Effector CD4-positive, alpha-beta T cell (primary cell): ENCODE measurements at regions not wholly inside any gene's neighbourhood (a gene's known extent, or its start where the extent isn't known, plus 50 kb on each side); places are given as distances from the start of the nearest gene placed in this dataset.

ENCODE experiments used
- DNase-seq: peaks from one replicate; pipeline ENCODE4 v3.0.0-alpha.2; 2020

DNA sequence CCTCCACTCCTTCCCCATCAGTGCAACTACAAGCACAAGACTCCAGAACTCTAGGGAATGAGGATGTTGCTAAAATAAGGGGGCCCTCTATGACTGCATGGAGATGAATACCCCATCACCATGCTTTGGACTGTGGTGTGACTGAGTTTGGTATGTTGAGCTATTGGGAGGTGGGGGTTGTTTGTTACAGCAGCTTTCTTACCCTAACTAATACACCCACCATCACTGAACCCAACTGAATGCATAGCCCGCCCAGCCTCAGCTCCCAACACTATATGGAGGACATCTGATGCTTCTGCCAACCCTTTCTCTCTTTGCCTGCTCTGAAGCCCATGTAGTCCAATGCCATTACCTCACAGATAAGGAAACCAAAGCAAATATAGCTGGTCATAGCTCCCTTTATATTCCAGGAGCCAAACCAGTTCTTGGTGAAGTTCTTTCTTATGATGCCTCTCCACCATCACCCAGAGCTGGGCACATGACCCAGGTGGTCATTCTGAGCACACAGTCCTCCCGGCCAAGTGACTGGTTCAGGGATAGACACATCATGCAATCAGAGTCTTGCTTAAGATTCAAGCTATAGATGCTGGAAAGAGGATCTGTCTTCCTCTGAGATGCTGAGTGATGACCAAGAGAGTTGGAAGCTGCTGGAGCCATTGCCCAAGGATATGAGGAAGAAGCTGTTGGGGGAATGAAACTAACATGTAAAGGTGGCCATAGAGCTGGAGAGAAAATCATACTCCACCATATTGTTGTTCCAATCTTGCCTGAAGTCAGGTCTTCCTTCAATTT, 155.6 kb upstream of the HAAO start:
- DNase-seq, result no peak

DNA sequence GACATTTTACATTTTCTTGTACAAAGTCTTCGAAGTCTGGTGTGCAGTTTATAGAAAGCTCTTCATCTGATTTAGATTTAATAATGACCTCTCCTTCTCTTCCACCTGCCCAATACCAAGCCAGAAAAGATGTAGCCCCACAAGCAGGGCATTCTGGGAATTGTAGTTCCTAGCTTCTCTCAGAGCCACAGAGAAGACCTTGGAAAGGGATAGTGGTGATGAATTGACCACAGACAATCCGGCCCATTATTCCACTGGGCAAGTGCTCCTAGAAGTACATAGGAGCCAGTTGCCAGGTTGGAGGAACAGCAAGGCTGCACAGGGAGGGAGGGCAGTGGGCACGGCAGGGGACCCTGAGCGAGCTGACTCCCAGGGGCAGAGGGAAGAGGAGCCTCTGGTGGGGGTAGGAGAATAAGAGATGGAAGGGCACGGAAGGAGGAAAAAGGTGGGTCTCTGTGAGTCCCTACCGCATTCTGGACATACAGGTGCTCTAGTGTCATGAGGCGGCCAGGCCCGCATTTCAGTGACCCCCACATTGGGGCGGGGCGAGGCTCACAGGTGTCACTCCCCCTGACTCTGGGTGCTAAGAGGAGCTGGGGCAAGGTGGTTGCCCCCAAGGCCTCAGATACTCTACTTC, 152.5 kb upstream of the HAAO start:
- DNase-seq, result no peak

DNA sequence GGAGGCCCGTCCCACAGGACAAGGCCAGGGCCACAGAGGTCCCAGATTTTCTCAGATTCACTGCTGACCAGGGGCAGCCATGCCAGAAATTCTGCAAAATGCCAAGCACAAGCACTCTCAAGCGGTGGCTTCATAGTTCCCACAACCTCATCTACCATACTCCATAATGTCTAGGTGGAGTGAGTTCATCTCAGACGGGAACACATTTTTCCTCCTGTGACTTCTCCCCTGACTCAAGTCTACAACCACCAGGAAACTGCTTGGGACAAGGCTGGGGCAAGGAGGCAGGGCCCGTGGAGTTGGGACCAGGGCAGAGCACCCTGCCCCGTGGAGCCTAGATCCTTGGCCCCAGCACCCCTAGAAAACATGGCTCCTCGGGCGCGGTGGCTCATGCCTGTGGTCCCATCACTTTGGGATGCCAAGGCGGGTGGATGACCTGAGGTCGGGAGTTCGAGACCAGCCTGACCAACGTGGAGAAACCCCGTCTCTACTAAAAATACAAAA, 150.7 kb upstream of the HAAO start:
- no peak for DNase-seq

GRCh38 chr2:42942214-42942989, 150.0 kb upstream of the HAAO start:
- DNase-seq, result no peak

DNA sequence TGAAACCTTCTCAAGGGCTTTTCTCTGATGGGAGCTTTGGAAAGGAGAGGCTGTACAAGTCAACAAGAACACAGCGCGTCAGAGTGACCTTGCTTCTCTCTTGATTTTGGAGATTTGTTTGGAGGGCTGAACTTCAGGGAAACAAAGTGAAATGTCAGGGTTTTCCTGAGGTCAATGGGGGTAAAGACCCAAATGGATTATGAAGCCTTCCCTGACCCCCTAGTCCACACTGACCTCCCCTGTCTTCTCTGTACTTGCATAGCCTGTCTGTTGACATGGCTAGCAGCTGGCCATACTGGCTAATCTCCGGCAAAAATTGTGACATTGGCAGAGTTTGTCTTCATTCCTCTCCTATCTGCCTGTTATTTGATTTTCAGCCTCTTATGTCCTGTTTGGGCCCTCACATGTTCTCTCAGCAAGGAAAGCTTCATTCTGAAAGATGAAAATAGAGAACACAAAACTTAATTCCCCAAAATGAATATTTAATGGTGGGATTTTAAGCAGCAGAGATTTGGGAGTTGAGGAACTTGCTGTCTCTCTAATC, 149.3 kb upstream of the HAAO start:
- no peak for DNase-seq

- no peak for DNase-seq
These were observed 147.2 kb upstream of the HAAO start for GRCh38 chr2:42939411-42940206.

DNA sequence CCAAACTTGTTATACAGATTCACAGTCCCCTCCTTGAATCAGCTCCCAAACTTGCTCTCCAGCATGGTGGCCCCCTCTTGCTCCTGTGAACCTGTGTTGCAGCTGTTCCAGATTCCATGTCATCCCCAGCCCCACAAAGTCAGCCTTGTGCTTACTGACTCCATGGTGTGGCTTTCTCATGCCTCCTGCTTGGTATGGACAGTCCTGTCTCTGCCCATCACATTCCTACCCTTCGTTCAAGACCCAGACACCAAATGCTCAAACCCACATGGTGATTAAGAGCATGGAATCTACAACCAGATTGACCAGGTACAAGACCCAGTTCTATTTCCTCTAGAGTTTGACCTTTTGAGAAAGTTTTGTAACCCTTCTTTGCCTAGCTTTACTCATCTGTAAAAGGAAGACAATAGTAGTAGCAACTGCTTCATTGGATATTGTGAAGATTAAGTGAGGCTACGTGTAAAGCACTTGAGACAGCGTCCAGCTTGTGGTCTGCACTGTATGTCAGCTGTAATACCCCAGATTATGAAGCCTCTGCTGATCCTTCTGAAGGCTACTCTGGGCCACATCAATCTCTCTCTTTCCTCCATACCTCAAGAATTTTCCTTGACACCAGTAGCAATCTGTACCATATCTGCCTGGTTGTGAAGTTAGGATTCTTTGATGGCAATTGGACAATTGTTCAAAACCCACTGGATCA, 146.4 kb upstream of the HAAO start:
- DNase-seq, result no peak

- no peak for DNase-seq
These were observed 144.9 kb upstream of the HAAO start for GRCh38 chr2:42937171-42937875.

DNA sequence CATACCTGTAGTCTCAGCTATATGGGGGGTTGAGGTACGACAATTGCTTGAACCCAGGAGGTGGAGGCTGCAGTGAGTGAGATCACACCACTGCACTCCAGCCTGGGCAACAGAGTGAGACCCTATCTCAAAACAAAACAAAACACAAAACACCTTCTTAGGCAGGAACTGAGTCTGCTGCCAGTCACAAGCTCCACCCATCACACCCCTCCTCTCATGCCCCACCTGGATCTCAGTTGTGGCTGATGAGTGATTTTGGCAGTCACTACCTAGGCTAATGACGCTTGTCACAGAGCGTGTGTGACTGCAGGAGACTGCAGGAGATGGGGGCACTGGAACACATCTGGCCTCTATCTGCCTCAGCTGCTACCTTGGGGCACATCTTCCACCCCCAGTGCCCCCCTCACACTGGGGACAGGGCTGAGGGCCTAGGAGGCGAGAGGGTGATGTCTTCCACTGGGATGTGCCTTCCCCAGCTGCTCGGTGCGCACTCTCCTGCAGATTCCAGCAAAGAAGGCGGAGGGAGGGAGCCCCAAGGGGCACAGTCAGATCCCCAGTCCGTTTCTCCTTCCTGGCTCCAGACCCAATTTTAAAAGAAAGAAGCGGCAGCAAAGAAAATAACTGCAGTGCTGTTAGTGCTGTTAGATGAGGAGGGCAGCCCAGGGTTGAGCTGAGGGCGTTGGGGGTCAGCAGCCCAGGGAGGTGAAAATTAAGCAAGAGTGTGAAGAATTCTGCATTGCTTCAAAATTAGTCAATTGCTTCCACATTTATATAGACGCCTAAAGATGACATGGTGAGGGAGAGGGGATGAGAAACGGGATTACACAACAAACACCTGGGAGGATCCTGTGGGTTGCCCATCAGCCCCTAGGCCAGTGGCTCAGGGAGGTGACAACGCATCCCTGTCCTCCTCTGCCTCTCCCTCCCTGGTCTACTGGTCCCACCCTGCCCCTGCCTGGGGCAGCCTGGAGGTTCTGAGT, 143.6 kb upstream of the HAAO start:
- DNase-seq, result no peak

DNA sequence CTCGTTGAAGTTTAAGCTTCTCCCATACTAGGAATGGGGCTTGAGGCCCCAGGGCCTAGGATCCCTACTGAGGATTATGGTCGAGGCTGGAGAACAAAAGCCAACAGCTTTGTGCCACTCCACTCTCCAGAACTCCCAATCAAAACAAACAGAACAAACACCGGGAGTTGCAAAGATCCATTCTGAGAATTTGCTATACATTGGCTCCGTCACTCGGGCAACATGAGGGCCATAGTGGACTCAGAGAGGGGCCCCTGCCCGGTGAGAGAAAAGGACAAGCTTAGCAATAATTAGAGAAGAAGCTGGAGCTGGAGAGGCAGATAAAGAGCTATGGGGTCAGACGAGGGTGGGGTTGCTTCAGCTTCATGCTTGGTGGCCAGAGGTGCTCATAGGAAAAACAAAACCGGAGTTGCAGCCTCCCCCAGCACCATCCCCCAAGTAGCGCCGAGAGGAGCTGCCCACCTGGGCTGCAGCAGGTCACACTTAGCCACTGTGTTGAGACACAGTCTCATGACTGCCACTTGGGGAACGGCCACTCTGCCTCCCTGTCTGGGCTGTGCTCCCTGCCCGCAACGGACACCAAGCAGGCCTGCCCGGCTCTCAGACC, 142.3 kb upstream of the HAAO start:
- DNase-seq, result no peak

GRCh38 chr2:42933824-42934254, 141.5 kb upstream of the HAAO start:
- DNase-seq, result no peak

DNA sequence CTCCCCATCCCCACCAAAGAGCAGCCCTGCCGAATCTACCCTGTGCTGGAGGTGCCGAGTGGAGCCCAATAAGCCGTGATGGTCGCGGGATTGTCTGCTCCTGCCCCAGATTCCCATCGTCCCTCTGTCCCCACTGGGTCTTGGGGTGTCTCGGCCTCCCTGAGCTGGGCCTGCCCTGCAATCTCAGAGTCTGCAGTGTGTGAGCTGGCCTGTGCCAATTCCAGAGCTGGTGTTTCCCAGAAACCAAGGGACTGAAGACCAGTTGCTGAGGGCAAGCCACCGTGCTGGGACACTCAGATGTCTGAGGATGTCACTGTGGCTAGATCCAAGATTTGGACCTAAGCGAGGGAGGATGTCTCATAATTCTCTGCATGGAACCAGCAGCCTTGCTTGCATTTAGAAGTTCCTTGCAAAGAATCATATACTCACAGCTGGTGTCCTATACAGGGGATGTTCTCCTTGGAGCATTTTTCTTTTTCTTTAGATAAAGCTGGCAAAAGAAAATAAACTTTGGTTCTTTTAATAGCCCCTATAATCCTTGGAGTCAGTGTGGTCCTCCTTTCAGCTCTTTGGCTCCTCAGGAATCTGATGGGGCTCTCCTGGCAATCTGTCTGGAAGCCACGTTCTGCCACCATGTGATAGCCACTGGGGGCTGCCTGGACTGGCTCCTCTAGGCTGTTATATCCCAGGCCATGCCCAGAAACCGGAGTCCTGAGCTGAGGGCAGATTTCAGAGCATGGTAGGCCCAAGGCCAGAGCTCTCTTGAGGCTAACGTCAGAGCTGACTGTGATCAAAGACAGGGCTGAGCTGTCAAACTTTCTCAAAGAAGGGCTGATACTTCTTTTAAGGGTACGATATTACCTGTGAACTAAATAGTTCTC, 140.1 kb upstream of the HAAO start:
- DNase-seq, result no peak

GRCh38 chr2:42931818-42932195, 139.4 kb upstream of the HAAO start:
- no peak for DNase-seq

- no peak for DNase-seq
These were observed 138.9 kb upstream of the HAAO start for GRCh38 chr2:42931146-42931817.

GRCh38 chr2:42930025-42930581, 137.7 kb upstream of the HAAO start:
- DNase-seq, result no peak

- DNase-seq, result no peak
These were observed 137.2 kb upstream of the HAAO start for GRCh38 chr2:42929546-42930024.
